HL-60 (cell line): ENCODE measurements at regions not wholly inside any gene's neighbourhood (a gene's known extent, or its start where the extent isn't known, plus 50 kb on each side); places are given as distances from the start of the nearest gene placed in this dataset.

Source experiments
- DNase-seq, 2 experiments: peaks; one replicate each; pipeline ENCODE4 v3.0.0-alpha.2; 2010 to 2020; ENCODE audit warnings: low read depth in 1 of 2, low spot score in 1 of 2
- H3K27ac ChIP-seq: fragments of 250-450 bp; sonication (Bioruptor Pico); replicated peaks from 2 replicates; pipeline ENCODE4 v1.5.1; 2020; ENCODE audit warnings: mild to moderate bottlenecking, moderate library complexity
- H3K27me3 ChIP-seq: fragments of 250-450 bp; sonication (Bioruptor Pico); 2 replicates; pipeline ENCODE4 v1.5.1; 2021; ENCODE audit warnings: mild to moderate bottlenecking, moderate library complexity; ENCODE audit not compliant: insufficient read depth, poor library complexity, severe bottlenecking
- H3K4me3 ChIP-seq: replicated peaks from 2 replicates; pipeline ENCODE4 v1.5.1; 2011; ENCODE audit warnings: mild to moderate bottlenecking, control low read depth, low read length; ENCODE audit not compliant: insufficient read depth
- CTCF ChIP-seq: IDR thresholded peaks from one replicate; pipeline ENCODE4 v1.5.1; 2011; ENCODE audit warnings: low read length, control low read depth, inconsistent platforms; ENCODE audit not compliant: insufficient read depth
- GABPA ChIP-seq: IDR thresholded peaks from 2 replicates; pipeline ENCODE4 v1.6.1; 2012; ENCODE audit warnings: low read depth
- POLR2AphosphoS5 ChIP-seq: IDR thresholded peaks from 2 replicates; pipeline ENCODE4 v1.6.1; 2012; ENCODE audit warnings: low read depth
- REST ChIP-seq: IDR thresholded peaks from 2 replicates; pipeline ENCODE4 v1.6.1; 2012; ENCODE audit warnings: low read depth; ENCODE audit not compliant: insufficient replicate concordance
- SPI1 ChIP-seq: IDR thresholded peaks from 2 replicates; pipeline ENCODE4 v1.6.1; 2012; ENCODE audit warnings: low read depth, mild to moderate bottlenecking, borderline replicate concordance

- TF ChIP-seq SPI1 (no peak), REST (no peak)
- DNase-seq = no peak
- no peak overlapping the region for H3K4me3 ChIP-seq
- H3K27ac ChIP-seq = no peak overlapping the region
- H3K27me3 ChIP-seq = no peaks in the 10 kb centered on the region
Observed at GRCh38 chr6:122894791-122895190, 101.2 kb upstream of the CLVS2 start.

- Histone ChIP-seq H3K27ac (no peak overlapping the region), H3K27me3 (no peaks in the 10 kb centered on the region), H3K4me3 (no peak overlapping the region)
- no peak for DNase-seq
- TF ChIP-seq GABPA (no peak), REST (no peak), POLR2AphosphoS5 (no peak), CTCF (no peak), SPI1 (no peak)
Observed at GRCh38 chr6:122902326-122902725, 93.7 kb upstream of the CLVS2 start.

GRCh38 chr6:122903266-122903915 is 92.6 kb upstream of the CLVS2 start:
- Histone ChIP-seq H3K4me3 (no peak overlapping the region), H3K27me3 (no peaks in the 10 kb centered on the region), H3K27ac (no peak overlapping the region)
- DNase-seq = no peak
- TF ChIP-seq CTCF = no peak
- no peak for TF ChIP-seq SPI1
- TF ChIP-seq POLR2AphosphoS5 = no peak
- TF ChIP-seq REST = no peak
- no peak for TF ChIP-seq GABPA
